A673 (cell line): ENCODE measurements at regions not wholly inside any gene's neighbourhood (a gene's known extent, or its start where the extent isn't known, plus 50 kb on each side); places are given as distances from the start of the nearest gene placed in this dataset.

Experiments used
- BruUV-seq: library from RNA; stranded (reverse); fragments of 400-500 nt; replicated peaks from 2 replicates; lab custom pipeline; 2021; lab: Mats Ljungman, UMichigan
- CTCF ChIA-PET: fragments of 300-600 bp; sonication (Branson Sonifier 250); formaldehyde crosslinking; loops from one replicate; lab custom pipeline; 2022; ENCODE audit warnings: antibody characterized with exemption; lab: Charles Lee
- POLR2A ChIA-PET: fragments of 300-600 bp; sonication (Branson Sonifier 250); formaldehyde crosslinking; loops from one replicate; lab custom pipeline; 2022; ENCODE audit warnings: antibody characterized with exemption; ENCODE audit not compliant: low non-redundant PET; lab: Charles Lee
- DNase-seq: peaks from one replicate; pipeline ENCODE4 v3.0.0-alpha.2; 2015; ENCODE audit warnings: low spot score
- H3K27ac ChIP-seq: fragments of 200-600 bp; sonication (generic); 2 replicates; pipeline ENCODE4 v1.5.1; 2016; ENCODE audit warnings: mixed run types, low read depth, mild to moderate bottlenecking, mixed read lengths, antibody characterized with exemption, low read length; ENCODE audit not compliant: poor library complexity, severe bottlenecking
- H3K27me3 ChIP-seq: fragments of 200-600 bp; sonication (generic); replicated peaks from 2 replicates; pipeline ENCODE4 v1.6.1; 2017; ENCODE audit warnings: mixed run types, low read depth, mild to moderate bottlenecking, mixed read lengths, antibody characterized with exemption, low read length; ENCODE audit not compliant: insufficient read depth, poor library complexity
- H3K36me3 ChIP-seq: fragments of 200-600 bp; sonication (generic); 2 replicates; pipeline ENCODE4 v1.6.1; 2016; ENCODE audit warnings: mixed run types, mild to moderate bottlenecking, mixed read lengths, antibody characterized with exemption, low read length; ENCODE audit not compliant: insufficient read depth, poor library complexity, severe bottlenecking
- H3K4me1 ChIP-seq: fragments of 200-600 bp; sonication (generic); 2 replicates; pipeline ENCODE4 v1.6.1; 2017; ENCODE audit warnings: mixed run types, mild to moderate bottlenecking, mixed read lengths, antibody characterized with exemption, low read length; ENCODE audit not compliant: insufficient read depth, poor library complexity, severe bottlenecking
- H3K4me3 ChIP-seq: fragments of 200-600 bp; sonication (generic); 2 replicates; pipeline ENCODE4 v1.5.1; 2016; ENCODE audit warnings: low read depth, mixed run types, mild to moderate bottlenecking, mixed read lengths, low read length; ENCODE audit not compliant: poor library complexity, severe bottlenecking
- H3K9me3 ChIP-seq: fragments of 200-600 bp; sonication (generic); 2 replicates; pipeline ENCODE4 v1.6.1; 2016; ENCODE audit warnings: mixed run types, low read depth, mild to moderate bottlenecking, mixed read lengths, antibody characterized with exemption, low read length; ENCODE audit not compliant: poor library complexity, severe bottlenecking
- EZH2 ChIP-seq: fragments of 200-600 bp; sonication (generic); IDR thresholded peaks from 2 replicates; pipeline ENCODE4 v1.6.1; 2017; ENCODE audit warnings: borderline replicate concordance, low read depth, mild to moderate bottlenecking, mixed read lengths, antibody characterized with exemption, low read length; ENCODE audit not compliant: poor library complexity, severe bottlenecking
- intact Hi-C: fragments of 100-400 bp; cut with micrococcal nuclease; formaldehyde crosslinking; loops from one replicate; pipeline ENCODE4 v1.10.0; 2022; ENCODE audit not compliant: unreplicated experiment
- TF ChIP-seq, protein P1 (sequence below): fragments of 300-800, 200-600 bp; sonication (generic); conservative IDR thresholded peaks from 2 replicates; pipeline ENCODE4 v1.5.1; 2017; ENCODE audit warnings: low read depth, mild to moderate bottlenecking, antibody characterized with exemption, low read length, moderate library complexity, mixed read lengths

DNA sequence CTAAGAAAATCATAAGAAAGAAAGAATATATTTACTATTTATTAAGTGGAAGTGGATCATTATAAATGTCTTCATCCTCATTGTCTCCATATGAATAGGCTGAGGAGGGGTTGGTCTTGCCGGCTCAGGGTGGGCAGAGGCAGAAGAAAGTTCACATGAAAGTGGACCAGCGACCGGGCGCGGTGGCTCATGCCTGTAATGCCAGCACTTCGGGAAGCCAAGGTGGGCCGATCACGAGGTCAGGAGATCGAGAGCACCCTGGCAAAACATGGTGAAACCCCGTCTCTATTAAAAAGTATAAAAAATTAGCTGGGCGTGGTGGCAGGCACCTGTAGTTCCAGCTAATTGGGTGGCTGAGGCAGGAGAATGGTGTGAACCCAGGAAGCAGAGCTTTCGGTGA is 1145.4 kb downstream of the STIM2 start:
- no peak overlapping the region for H3K4me3 ChIP-seq
- no peaks in the 10 kb centered on the region for H3K27me3 ChIP-seq
- no peaks in the 10 kb centered on the region for H3K9me3 ChIP-seq
- no peak for TF ChIP-seq EZH2
- TF ChIP-seq, protein P1, sequence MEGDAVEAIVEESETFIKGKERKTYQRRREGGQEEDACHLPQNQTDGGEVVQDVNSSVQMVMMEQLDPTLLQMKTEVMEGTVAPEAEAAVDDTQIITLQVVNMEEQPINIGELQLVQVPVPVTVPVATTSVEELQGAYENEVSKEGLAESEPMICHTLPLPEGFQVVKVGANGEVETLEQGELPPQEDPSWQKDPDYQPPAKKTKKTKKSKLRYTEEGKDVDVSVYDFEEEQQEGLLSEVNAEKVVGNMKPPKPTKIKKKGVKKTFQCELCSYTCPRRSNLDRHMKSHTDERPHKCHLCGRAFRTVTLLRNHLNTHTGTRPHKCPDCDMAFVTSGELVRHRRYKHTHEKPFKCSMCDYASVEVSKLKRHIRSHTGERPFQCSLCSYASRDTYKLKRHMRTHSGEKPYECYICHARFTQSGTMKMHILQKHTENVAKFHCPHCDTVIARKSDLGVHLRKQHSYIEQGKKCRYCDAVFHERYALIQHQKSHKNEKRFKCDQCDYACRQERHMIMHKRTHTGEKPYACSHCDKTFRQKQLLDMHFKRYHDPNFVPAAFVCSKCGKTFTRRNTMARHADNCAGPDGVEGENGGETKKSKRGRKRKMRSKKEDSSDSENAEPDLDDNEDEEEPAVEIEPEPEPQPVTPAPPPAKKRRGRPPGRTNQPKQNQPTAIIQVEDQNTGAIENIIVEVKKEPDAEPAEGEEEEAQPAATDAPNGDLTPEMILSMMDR = no peak
- intact Hi-C loops = no loop called here
- no peaks in the 10 kb centered on the region for H3K36me3 ChIP-seq
- no peak for DNase-seq
- BruUV-seq = no TSS peak
- ChIA-PET POLR2A (no interaction called here), CTCF (no interaction called here)
- peaks cover 29% of the 10 kb centered on the region for H3K4me1 ChIP-seq
- no peak overlapping the region for H3K27ac ChIP-seq

DNA sequence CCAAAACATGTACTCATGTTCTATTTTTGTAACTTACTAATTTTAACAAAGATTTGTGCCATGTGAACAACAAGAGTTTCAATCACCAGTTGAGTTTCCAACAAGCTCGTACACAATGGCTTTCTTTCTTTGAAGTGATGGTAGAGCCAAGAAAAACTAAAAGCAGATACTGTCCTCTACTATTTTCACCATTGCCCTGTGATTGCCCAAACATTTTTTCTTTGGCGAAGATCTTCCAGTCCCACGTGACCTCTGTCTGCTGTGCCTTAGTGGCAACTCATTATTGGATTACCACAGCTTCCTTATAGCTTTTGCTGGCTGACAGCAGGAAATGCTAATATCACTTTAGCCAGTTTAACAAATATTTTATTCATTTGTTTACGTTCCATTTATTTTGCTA is 1147.1 kb downstream of the STIM2 start:
- no peak overlapping the region for H3K4me3 ChIP-seq
- TF ChIP-seq, protein P1 = no peak
- TF ChIP-seq EZH2 = no peak
- CTCF ChIA-PET = no interaction called here
- BruUV-seq = no TSS peak
- H3K27me3 ChIP-seq = no peaks in the 10 kb centered on the region
- H3K27ac ChIP-seq = no peak overlapping the region
- peak; percentile 75 for DNase-seq
- peaks cover 29% of the 10 kb centered on the region for H3K4me1 ChIP-seq
- H3K9me3 ChIP-seq = no peaks in the 10 kb centered on the region
- POLR2A ChIA-PET = no interaction called here
- intact Hi-C loops = no loop called here
- H3K36me3 ChIP-seq = no peaks in the 10 kb centered on the region

DNA sequence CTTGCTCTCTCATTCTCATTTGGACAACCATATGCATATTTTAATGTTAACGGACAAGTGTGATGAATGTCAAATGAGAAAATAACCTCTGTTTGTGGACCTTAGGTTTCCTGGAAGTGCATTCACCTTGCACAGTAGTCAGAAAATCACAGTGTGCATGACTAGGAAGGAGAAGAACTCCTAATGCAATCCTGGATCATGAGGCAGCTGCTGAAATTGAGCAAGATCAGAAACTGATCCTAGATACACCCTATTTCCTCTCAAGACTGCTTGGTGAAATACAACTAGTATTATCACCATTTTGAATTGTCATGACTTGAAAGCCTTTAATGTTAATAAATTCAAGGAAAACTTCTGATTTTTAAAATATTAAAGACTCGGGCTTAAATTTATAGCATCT is 1148.9 kb downstream of the STIM2 start:
- H3K36me3 ChIP-seq = no peaks in the 10 kb centered on the region
- POLR2A ChIA-PET = no interaction called here

DNA sequence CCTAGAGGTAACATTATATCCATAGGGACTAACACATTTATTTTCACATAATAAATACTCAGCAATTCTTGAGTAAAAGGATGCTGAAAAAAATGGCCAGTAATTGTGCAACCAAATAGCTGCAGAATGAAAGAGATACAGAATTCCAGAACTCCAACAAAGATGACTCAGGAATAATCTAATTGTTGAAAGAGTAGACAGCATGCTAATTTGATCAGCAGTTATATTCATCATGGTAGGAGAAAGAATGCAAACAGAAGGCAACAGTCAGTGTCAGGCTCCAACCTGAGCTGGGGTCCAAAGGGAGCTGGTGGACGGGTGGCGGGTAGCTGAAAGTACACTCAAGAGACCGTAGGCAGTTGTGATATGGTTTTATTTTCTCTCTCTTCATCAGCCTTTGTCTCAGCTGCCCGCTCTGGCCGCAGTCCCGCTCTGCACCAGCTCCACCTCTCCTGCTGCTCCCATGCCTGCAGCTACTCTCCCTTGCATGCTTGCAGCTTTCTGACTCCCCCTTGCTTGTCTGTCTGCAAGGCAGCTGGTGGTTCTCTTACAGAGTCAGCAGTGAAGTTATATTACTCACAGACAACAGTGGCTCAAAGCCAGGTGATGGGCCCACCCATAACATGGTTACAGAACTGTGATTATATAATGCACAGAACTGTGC is 1150.1 kb downstream of the STIM2 start:
- CTCF ChIA-PET = no interaction called here
- H3K4me1 ChIP-seq = peaks cover 15% of the 10 kb centered on the region
- H3K36me3 ChIP-seq = no peaks in the 10 kb centered on the region
- DNase-seq = no peak
- H3K4me3 ChIP-seq = no peak overlapping the region
- intact Hi-C loops = no loop called here
- TF ChIP-seq, protein P1 = no peak
- no peak for TF ChIP-seq EZH2
- no TSS peak for BruUV-seq
- H3K9me3 ChIP-seq = no peaks in the 10 kb centered on the region
- H3K27me3 ChIP-seq = no peaks in the 10 kb centered on the region
- H3K27ac ChIP-seq = no peak overlapping the region
- POLR2A ChIA-PET = no interaction called here

More for the DNA sequence above, 1148.9 kb downstream of the STIM2 start:
- H3K27ac ChIP-seq = no peak overlapping the region
- H3K4me1 ChIP-seq = peaks cover 22% of the 10 kb centered on the region
- no peaks in the 10 kb centered on the region for H3K9me3 ChIP-seq
- BruUV-seq = no TSS peak
- intact Hi-C loops = no loop called here
- no peaks in the 10 kb centered on the region for H3K27me3 ChIP-seq
- DNase-seq = no peak
- CTCF ChIA-PET = no interaction called here
- no peak overlapping the region for H3K4me3 ChIP-seq
- no peak for TF ChIP-seq EZH2
